GM12865 (cell line): ENCODE measurements at regions not wholly inside any gene's neighbourhood (a gene's known extent, or its start where the extent isn't known, plus 50 kb on each side); places are given as distances from the start of the nearest gene placed in this dataset.
"Not testable (repeated sequence)": the region's sequence is repeated elsewhere in the genome, so short reads cannot be mapped to it uniquely, and the experiment has no call there.

Source experiments
- DNase-seq: peaks from one replicate; pipeline ENCODE4 v3.0.0; 2010; ENCODE audit warnings: low read depth
- H3K4me3 ChIP-seq: 2 replicates; pipeline ENCODE4 v1.5.1; 2011; ENCODE audit warnings: mild to moderate bottlenecking, low read depth, low read length, control low read depth
- TF ChIP-seq, protein P1 (sequence below): IDR thresholded peaks from 2 replicates; pipeline ENCODE4 v1.5.1; 2011; ENCODE audit warnings: low read length, control low read depth, low read depth, inconsistent platforms; ENCODE audit not compliant: insufficient read depth; ENCODE audit errors: missing control alignments

GRCh38 chr6:67976486-67976885 is 658.6 kb upstream of the ADGRB3 start:
- DNase-seq: no peak
- H3K4me3 ChIP-seq: no peak overlapping the region
- TF ChIP-seq, protein P1, sequence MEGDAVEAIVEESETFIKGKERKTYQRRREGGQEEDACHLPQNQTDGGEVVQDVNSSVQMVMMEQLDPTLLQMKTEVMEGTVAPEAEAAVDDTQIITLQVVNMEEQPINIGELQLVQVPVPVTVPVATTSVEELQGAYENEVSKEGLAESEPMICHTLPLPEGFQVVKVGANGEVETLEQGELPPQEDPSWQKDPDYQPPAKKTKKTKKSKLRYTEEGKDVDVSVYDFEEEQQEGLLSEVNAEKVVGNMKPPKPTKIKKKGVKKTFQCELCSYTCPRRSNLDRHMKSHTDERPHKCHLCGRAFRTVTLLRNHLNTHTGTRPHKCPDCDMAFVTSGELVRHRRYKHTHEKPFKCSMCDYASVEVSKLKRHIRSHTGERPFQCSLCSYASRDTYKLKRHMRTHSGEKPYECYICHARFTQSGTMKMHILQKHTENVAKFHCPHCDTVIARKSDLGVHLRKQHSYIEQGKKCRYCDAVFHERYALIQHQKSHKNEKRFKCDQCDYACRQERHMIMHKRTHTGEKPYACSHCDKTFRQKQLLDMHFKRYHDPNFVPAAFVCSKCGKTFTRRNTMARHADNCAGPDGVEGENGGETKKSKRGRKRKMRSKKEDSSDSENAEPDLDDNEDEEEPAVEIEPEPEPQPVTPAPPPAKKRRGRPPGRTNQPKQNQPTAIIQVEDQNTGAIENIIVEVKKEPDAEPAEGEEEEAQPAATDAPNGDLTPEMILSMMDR: no peak

DNA sequence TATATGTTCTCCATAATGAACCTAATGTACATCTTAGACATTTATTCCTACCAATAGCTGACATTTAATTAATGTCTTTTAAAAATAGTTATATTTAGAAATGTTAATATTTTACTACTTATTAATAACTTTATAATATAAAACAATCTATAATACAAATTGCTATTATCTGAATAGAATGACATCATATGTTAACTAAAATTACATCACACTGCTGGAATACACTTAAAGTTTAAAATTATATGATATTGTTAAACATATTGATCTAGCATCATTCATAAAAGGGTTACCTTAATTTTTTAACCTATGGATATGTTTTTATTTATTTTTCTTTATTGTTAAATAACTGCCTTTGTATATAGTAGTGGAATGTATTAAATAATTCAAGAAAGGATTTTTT is 660.2 kb upstream of the ADGRB3 start:
- H3K4me3 ChIP-seq: no peak overlapping the region
- TF ChIP-seq, protein P1: no peak
- no peak for DNase-seq

GRCh38 chr6:67971812-67972211 is 663.3 kb upstream of the ADGRB3 start:
- no peak for DNase-seq
- TF ChIP-seq, protein P1: no peak
- no peak overlapping the region for H3K4me3 ChIP-seq

DNA sequence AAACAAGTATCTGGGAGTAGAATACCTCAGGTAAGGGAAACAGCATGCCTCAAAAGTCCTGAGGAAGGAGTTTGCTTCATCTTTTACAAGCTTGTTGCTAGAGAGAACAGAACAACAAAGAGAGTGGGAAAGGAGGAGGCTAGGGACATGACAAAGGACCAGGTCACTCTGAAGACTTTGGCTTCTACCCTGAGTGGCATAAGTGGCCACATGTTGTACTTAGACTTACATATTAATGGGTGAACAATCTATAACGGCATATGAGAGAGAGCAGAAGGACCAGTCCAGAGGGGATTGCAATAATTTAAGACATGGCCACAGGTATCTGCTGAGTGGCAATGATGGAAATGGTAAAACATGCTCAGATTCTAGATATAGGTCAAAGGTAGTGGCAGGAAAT is 668.3 kb upstream of the ADGRB3 start:
- DNase-seq: no peak
- TF ChIP-seq, protein P1: no peak

DNA sequence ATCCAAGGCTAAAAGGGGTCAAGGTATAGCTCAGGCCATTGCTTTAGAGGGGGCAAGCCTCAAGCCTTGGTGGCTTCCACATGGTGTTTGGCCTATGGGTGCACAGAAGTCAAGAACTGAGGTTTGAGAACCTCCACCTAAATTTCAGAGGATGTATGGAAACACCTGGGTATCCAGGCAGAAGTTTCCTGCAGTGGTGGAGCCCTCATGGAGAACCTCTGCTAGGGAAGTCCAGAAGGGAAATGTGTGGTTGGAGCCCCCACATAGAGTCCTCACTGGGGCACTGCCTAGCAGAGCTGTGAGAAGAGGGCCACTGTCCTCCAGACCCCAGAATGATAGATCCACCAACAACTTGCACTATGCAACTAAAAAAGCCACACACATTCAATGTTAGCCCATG is 678.7 kb upstream of the ADGRB3 start:
- TF ChIP-seq, protein P1: no peak
- DNase-seq: no peak
- H3K4me3 ChIP-seq: no peak overlapping the region

More for the DNA sequence above, 668.3 kb upstream of the ADGRB3 start:
- no peak overlapping the region for H3K4me3 ChIP-seq

DNA sequence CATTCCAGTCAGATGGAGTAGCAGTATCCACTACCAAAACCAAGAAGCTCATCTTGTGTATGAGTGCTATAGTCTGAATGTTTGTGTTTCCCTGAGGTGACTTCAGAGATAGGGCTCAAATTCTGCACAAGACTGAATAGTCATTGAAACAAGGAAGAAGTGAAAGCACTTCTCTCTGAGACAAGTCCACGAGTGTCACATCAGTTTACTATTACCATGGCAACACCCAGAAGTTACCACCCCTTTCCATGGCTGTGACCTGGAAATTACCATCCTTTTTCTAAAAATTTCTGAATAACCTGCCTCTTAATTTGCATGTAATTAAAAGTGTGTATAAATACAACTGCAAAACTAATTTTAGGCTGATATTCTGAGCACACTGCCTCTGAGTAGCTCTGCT is 682.1 kb upstream of the ADGRB3 start:
- TF ChIP-seq, protein P1: no peak
- H3K4me3 ChIP-seq: no peak overlapping the region
- DNase-seq: no peak

DNA sequence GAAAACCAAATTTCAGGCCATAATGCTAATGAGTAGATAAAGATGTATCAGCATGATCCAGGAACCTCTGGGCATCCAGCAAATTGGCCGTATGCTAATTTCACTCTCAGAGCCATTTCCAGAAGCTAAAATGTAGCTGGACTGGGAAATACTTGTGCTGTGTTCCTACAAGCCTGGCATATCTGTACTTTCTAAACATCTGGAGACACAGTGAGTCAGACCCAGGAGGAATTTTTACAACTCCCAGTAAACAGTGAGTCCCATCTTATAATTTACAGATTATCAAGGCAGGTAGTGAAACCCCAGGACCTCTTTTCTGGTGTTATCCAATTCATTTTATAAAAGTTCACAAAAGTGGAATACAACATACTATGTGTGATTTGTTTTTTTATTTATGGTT is 683.0 kb upstream of the ADGRB3 start:
- TF ChIP-seq, protein P1: no peak
- DNase-seq: no peak
- H3K4me3 ChIP-seq: no peak overlapping the region

DNA sequence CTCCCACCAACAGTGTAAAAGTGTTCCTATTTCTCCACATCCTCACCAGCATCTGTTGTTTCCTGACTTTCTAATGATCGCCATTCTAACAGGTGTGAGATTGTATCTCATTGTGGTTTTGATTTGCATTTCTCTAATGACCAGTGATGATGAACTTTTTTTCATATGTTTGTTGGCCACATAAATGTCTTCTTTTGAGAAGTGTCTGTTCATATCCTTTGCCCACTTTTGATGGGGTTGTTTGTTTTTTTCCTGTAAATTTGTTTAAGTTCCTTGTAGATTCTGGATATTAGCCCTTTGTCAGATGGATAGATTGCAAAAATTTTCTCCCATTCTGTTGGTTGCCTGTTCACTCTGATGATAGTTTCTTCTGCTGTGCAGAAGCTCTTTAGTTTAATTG is 687.3 kb upstream of the ADGRB3 start:
- DNase-seq, H3K4me3 ChIP-seq: not testable (repeated sequence)
